ENCODE measurements at regions not wholly inside any gene's neighbourhood (a gene's known extent, or its start where the extent isn't known, plus 50 kb on each side); places are given as distances from the start of the nearest gene placed in this dataset.
A peak's percentile ranks its signal among the peaks of the same experiment; 100 is the strongest.
"Not testable (repeated sequence)": the region's sequence is repeated elsewhere in the genome, so short reads cannot be mapped to it uniquely, and the experiment has no call there.

- DNase-seq: no peak
Measured at GRCh38 chr2:13758412-13758811, 874.1 kb upstream of the LRATD1 start.

- DNase-seq: no peak
Measured at GRCh38 chr2:13768274-13768673, 864.2 kb upstream of the LRATD1 start.

- DNase-seq: no peak
Measured at GRCh38 chr2:13770279-13770678, 862.2 kb upstream of the LRATD1 start.

- DNase-seq: peak; percentile 4
Measured at GRCh38 chr2:13779996-13780395, 852.5 kb upstream of the LRATD1 start.

GRCh38 chr2:13791019-13791547 is 841.4 kb upstream of the LRATD1 start:
- no peak for DNase-seq

- no peak for DNase-seq
Measured at GRCh38 chr2:13806539-13806938, 826.0 kb upstream of the LRATD1 start.

GRCh38 chr2:13813236-13813635 is 819.3 kb upstream of the LRATD1 start:
- no peak for DNase-seq

GRCh38 chr2:13818002-13818401 is 814.5 kb upstream of the LRATD1 start:
- DNase-seq: no peak

GRCh38 chr2:13819896-13820295 is 812.6 kb upstream of the LRATD1 start:
- DNase-seq: no peak

- DNase-seq: no peak
Measured at GRCh38 chr2:13821255-13821880, 811.1 kb upstream of the LRATD1 start.

- DNase-seq: no peak
Measured at GRCh38 chr2:13822365-13822764, 810.2 kb upstream of the LRATD1 start.

GRCh38 chr2:13826314-13826853 is 806.1 kb upstream of the LRATD1 start:
- no peak for DNase-seq

GRCh38 chr2:13858626-13859025 is 773.9 kb upstream of the LRATD1 start:
- DNase-seq: no peak

GRCh38 chr2:13868275-13868674 is 764.2 kb upstream of the LRATD1 start:
- DNase-seq: not testable (repeated sequence)

GRCh38 chr2:13876491-13877037 is 756.0 kb upstream of the LRATD1 start:
- DNase-seq: no peak

GRCh38 chr2:13877571-13877970 is 754.9 kb upstream of the LRATD1 start:
- DNase-seq: no peak

- DNase-seq: no peak
Measured at GRCh38 chr2:13884291-13884976, 748.1 kb upstream of the LRATD1 start.

- DNase-seq: no peak
Measured at GRCh38 chr2:13901526-13901925, 731.0 kb upstream of the LRATD1 start.

GRCh38 chr2:13905831-13906230 is 726.7 kb upstream of the LRATD1 start:
- no peak for DNase-seq

- DNase-seq: no peak
Measured at GRCh38 chr2:13916066-13916465, 716.5 kb upstream of the LRATD1 start.

- DNase-seq: no peak
Measured at GRCh38 chr2:13917958-13918357, 714.6 kb upstream of the LRATD1 start.

- DNase-seq: no peak
Measured at GRCh38 chr2:13919981-13920382, 712.5 kb upstream of the LRATD1 start.

GRCh38 chr2:13921245-13921644 is 711.3 kb upstream of the LRATD1 start:
- no peak for DNase-seq

- no peak for DNase-seq
Measured at GRCh38 chr2:13923823-13924222, 708.7 kb upstream of the LRATD1 start.

All from NCI-H1092 (cell line).